ENCODE measurements at regions not wholly inside any gene's neighbourhood (a gene's known extent, or its start where the extent isn't known, plus 50 kb on each side); places are given as distances from the start of the nearest gene placed in this dataset.

GRCh38 chr3:102747611-102748010 is 312.8 kb downstream of the ZPLD1 start:
- no peak for TF ChIP-seq CTCF (IDR thresholded peaks at IDR 0.05 in 2 of 3, conservative IDR thresholded peaks at IDR 0.05 in 1 of 3; ENCODE audit: control insufficient read depth in 2 of 3, extremely low read depth in 1 of 3, insufficient read depth in 1 of 3, low read depth in 3 of 3, low read length in 3 of 3)
- TF ChIP-seq MEF2B (IDR thresholded peaks at IDR 0.05; ENCODE audit: partially characterized antibody, poor library complexity, severe bottlenecking) = no peak
- no peak for TF ChIP-seq POLR2AphosphoS5 (IDR thresholded peaks at IDR 0.05; ENCODE audit: low read length)
- no peak for TF ChIP-seq JUND (IDR thresholded peaks at IDR 0.05; ENCODE audit: low read depth, low read length)
- no peak for TF ChIP-seq POLR2A (IDR thresholded peaks at IDR 0.05; ENCODE audit: low read depth, low read length)
- TF ChIP-seq LARP7 (IDR thresholded peaks at IDR 0.05) = no peak
- TF ChIP-seq SMC3 (IDR thresholded peaks at IDR 0.05; ENCODE audit: borderline replicate concordance, low read length) = no peak
- no peak for TF ChIP-seq TAF1 (IDR thresholded peaks at IDR 0.05; ENCODE audit: borderline replicate concordance, low read depth, low read length)
